HG02610 (cell line): ENCODE measurements at regions not wholly inside any gene's neighbourhood (a gene's known extent, or its start where the extent isn't known, plus 50 kb on each side); places are given as distances from the start of the nearest gene placed in this dataset.

Experiments
- ATAC-seq: cut with Tn5 transposase; IDR thresholded peaks from one replicate; pipeline ENCODE4 v1.9.1; 2021; ENCODE audit warnings: mild to moderate bottlenecking, moderate library complexity; ENCODE audit not compliant: unreplicated experiment

DNA sequence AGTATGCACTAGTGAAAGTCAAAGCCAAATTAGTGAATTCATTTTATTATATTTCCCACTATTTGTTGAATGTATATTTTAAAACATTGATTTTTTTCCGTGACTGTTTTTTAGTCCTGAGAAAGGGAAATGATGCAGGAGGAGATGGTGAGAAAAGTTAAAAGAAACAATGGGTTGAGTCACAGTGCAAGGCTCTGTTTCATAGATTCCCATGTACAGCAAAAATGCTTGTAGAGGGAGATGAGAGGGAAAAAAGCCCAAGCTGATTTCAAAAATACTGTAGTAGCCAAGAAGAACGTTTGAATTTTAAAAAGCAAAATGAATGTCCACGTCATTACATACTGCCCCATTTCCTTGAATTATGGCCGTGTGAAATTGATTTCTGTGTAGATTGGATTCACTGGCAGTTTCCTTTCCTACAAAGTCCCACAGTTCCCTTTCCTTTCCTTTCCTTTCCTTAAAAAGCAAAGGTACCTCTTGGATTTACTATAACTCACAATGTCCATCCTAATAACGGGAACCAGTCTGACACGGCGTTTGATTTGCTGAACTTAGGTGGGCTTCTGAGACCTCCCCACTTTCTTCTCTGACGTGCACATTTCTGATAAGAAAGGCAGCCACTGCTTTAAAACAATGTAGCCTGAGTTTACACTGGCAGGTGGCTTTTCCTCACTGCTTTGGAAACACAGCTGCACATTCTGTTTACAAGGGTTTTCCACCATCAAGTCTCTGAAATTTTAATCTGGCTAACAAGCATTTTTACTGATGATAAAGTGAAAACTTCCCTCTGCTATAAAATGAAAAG, 63.7 kb downstream of the SPCS3 start:
- no peak for ATAC-seq

GRCh38 chr4:176385601-176386000, 65.8 kb downstream of the SPCS3 start:
- no peak for ATAC-seq

DNA sequence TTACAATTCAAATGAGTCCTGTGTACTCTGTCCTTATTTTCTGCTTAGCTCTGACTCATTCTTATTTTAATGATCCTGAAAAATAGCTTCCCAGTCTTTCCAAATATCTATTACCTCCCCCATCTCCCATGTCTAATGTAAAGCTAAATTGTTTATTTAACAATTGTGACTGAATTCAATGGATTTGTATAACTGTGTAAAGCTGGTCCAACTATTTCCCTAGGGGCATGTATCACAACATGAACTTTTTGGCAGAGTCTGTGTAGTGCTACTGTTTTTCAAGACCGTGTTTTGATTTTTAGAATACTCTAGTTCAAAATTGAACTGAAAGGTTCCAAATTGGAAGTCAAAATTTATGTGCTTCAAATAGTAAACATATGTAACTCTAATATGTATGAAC, 67.8 kb downstream of the SPCS3 start:
- no peak for ATAC-seq

DNA sequence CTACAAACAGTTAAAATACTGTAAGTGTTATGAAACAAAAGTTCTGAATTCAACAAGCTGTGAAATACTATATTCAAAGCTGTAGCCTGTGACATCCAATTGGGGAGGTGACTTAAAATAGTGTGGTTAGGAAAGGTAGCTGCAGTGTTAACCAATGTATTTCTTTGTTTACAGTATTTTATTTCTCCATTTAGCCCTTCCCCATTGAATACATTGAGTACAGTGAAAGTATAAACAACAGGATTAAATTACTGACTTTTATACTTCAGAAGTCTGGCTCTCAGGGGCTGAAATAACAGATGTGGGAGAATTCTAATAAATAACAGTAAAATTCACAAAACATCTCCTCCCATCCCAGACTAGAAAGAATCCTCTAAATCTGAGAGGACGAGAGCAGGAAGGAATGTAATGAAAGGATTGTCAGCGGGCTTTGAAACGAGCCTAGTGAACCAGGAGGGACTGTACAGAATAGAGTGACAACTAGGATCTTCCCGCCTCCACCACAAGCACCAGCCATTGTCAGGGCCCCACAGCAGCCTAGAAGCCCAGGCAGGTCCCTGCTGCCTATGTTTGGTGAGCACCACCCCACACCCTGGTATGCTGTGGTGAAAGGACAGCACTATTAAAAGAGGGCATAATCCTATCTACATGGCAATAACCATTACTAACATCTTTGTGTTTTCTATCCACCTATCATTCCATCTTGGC, 73.7 kb downstream of the SPCS3 start:
- no peak for ATAC-seq

DNA sequence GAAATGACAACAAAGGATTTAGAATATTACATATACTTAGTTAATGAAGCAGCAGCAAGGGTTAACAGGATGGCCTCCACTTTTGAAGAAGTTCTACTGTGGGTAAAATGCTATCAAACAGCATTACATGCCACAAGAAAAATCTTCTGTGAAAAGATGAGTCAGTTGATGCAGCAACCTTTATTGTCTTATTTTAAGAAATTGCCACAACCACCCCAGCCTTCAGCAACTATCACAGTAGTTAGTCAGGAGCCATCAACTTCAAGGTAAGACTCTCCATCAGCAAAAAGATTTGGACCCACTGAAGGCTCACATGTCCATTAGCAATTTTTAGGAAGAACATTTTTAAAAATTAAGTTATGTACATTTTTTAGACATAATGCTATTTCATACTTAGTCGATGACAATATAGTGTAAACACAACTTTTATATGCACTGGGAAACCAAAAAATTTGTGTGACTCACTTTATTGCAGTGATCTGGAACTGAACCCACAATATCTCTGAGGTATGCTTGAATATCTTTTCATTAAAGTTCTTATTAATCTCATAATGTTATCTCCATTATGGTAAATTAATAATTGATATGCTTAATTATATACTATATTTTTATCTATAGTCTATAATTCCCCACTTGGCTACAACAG, 81.2 kb downstream of the SPCS3 start:
- ATAC-seq: no peak

- ATAC-seq: no peak
These were observed 84.9 kb downstream of the SPCS3 start for GRCh38 chr4:176404621-176405020.

DNA sequence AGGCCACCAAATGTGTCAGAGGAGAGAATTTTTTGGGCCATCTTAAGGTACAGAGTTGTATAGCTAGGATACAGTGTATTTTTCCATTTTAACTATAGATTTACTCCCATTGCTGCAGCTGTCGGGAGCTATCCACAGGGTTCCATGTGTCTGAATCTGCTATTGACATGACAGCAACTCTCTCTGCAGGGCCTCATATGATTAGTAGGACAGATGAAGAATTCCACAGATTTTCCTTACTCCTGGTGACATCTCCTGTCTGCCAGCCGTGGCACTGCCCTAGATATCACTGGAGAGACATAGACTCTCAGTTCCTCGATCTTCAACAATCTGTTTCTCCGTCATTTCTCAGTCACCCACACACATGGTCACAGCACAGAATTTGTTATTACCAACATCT, 86.5 kb downstream of the SPCS3 start:
- ATAC-seq: no peak

GRCh38 chr4:176406736-176407135, 87.0 kb downstream of the SPCS3 start:
- ATAC-seq: no peak

DNA sequence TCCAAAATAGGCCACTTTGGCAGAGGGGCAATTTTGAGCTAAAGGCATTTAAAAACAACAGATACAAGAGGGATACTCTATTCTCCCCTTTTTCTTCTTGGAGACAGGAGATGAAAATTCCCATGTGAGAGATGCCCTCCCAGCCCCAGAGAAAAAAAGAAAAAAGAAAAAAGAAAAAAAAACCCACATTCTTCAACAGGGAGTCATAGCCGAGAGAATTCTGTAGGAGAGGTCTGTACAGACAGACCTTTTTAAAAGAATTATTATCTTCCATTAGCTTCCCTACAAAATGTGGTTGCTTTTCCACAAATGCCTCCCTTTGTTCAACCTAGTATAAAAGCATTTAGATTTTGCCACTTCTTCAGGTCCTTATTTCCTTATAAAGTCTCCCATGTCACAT, 89.9 kb downstream of the SPCS3 start:
- no peak for ATAC-seq

GRCh38 chr4:176413171-176413570, 93.4 kb downstream of the SPCS3 start:
- ATAC-seq: peak; percentile 73

DNA sequence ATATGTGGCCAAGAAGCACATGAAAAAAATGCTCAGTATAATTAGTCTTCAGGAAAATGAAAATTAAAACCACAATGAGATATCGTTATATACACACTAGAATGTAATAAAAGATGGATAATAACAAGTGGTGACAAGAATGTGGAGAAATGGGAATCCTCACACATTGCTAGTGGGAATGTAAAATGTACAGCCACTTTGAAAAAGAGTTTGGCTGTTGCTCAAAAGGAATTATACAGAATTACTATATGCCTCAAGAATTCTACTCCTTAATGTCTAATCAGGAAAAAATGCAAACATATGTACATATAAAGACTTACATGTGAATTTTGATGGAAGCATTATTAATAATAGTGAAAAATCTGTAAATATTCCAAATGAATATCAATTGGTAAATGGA, 102.2 kb downstream of the SPCS3 start:
- no peak for ATAC-seq

- no peak for ATAC-seq
These were observed 102.7 kb downstream of the SPCS3 start for GRCh38 chr4:176422511-176422910.

DNA sequence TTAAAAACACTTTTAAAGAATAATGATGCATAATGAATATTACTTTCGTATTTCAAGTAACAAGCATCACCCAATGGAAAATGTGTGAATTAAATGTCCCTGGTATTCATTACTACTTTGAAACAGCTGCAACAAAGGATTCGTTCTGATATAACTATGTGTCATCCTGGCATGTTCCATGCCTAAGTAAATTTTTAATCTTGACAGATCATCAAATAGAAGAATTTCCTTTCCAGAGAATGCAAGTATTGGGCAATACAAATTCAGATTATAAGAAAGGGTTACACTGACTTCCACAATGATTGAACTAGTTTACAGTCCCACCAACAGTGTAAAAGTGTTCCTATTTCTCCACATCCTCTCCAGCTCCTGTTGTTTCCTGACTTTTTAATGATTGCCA, 105.3 kb downstream of the SPCS3 start:
- ATAC-seq: no peak

GRCh38 chr4:176432811-176433540, 113.2 kb downstream of the SPCS3 start:
- no peak for ATAC-seq

- no peak for ATAC-seq
These were observed 114.2 kb downstream of the SPCS3 start for GRCh38 chr4:176433983-176434382.

GRCh38 chr4:176435901-176436292, 116.1 kb downstream of the SPCS3 start:
- no peak for ATAC-seq

DNA sequence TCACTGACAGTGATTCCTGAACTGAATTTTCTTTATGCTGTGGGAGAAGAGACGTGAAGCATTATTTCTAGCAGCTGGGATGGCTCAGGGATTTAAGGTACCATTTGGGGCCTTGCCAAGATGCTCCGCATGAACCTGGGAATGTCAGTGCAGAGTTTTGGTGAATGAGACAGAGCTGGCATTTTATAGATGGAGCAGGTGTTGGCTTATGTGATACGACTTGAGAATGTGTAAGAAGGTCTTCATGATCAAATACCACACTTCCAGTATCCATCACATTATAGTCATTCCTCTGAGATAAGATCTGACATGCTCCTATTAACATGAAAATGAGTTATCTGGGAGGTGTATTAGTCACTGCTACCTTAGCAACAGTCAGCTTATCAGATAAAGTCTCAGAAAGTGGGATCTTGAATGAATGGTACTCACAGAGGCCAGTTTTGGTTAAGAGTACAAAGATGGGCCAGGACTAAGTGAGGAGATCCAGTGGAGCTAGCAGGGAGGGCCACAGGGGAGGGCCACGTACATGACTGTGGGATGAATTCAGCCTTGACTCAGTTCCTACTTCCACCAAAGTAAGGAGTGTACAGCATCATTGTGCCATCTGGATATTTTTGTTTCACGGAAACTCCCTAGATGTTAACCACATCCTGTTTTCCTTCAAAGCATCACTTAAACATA, 116.7 kb downstream of the SPCS3 start:
- ATAC-seq: peak; percentile 58

GRCh38 chr4:176437756-176438155, 118.0 kb downstream of the SPCS3 start:
- ATAC-seq: no peak

GRCh38 chr4:176438401-176438800, 118.6 kb downstream of the SPCS3 start:
- ATAC-seq: no peak

GRCh38 chr4:176439611-176440010, 119.8 kb downstream of the SPCS3 start:
- no peak for ATAC-seq

GRCh38 chr4:176440698-176441097, 120.9 kb downstream of the SPCS3 start:
- no peak for ATAC-seq
